GM19324 (cell line): ENCODE measurements at regions not wholly inside any gene's neighbourhood (a gene's known extent, or its start where the extent isn't known, plus 50 kb on each side); places are given as distances from the start of the nearest gene placed in this dataset.

Source experiments
- ATAC-seq: cut with Tn5 transposase; IDR thresholded peaks from one replicate; pipeline ENCODE4 v1.9.1; 2021; ENCODE audit warnings: mild to moderate bottlenecking, moderate library complexity; ENCODE audit not compliant: unreplicated experiment, low FRiP score

- ATAC-seq, result no peak
Measured at GRCh38 chr13:103976371-103976770, 910.2 kb upstream of the SLC10A2 start.

- no peak for ATAC-seq
Measured at GRCh38 chr13:103973740-103974139, 907.5 kb upstream of the SLC10A2 start.

DNA sequence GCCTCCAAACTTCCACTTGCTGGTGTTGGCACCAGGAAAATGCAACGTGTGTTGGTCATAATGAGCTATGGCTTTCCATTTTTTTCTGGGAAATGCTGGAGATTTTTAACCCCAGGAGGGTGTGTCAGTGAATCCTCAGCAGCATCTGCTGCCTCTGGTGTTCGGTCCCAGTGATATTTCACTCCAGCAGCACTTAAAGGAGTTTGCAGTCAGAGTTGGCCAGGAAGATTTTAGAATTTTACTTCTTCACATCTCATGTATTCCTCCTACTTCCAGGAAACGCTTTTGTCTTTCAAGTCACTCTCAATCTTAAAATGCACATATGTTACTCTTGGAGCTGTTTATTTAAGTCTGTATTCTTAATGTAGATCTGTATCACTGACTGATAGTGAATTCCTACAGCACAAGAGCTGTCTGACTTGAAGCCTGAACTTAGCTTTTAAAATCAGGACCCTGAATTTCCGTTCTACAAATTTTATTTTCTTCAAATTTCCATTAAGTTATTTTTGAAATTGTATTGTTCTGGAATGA is 903.4 kb upstream of the SLC10A2 start:
- no peak for ATAC-seq

GRCh38 chr13:103965506-103966243 is 899.5 kb upstream of the SLC10A2 start:
- no peak for ATAC-seq

DNA sequence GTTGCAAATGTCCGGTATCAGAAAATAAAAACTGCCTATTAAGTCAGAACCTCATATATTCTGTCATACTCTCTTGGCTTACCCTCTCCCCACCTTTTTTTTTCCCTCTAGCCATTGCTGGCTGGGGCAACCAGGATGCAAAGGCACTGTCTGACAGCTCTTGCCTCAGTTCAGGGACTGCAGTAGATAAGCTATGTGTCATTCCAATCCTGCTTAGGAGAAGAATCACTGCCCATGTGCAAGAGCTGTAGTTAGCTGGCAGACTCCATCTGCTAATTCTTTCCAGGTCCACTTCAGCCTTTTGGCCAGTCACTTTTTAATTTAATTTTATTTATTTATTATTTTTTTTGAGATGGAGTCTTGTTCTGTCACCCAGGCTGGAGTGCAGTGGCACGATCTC is 895.6 kb upstream of the SLC10A2 start:
- no peak for ATAC-seq

GRCh38 chr13:103961129-103961528 is 894.9 kb upstream of the SLC10A2 start:
- no peak for ATAC-seq

GRCh38 chr13:103960001-103960400 is 893.8 kb upstream of the SLC10A2 start:
- no peak for ATAC-seq

GRCh38 chr13:103958691-103959090 is 892.5 kb upstream of the SLC10A2 start:
- ATAC-seq, result no peak

- ATAC-seq, result no peak
Measured at GRCh38 chr13:103957939-103958338, 891.7 kb upstream of the SLC10A2 start.

GRCh38 chr13:103953859-103954258 is 887.6 kb upstream of the SLC10A2 start:
- ATAC-seq, result no peak

- no peak for ATAC-seq
Measured at GRCh38 chr13:103952183-103952582, 886.0 kb upstream of the SLC10A2 start.

DNA sequence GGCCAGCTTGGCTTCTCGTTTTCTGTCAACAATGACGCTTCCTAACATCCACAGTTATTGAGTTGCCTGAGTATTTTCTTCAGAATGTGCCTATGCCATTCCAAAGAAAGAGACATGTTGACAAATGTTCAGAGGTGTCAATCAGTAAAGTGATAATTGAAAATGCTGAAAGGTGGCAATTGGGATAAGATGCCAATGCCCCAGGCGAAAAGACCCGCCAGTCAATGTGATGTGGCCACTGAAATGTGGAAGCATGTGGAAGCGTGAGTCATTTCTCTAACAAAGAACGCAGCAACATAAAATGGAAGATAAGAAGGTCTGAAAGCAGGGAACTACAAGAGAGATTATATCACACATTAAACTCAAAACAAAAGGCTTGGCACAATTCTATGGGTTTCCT is 882.2 kb upstream of the SLC10A2 start:
- no peak for ATAC-seq

- ATAC-seq, result no peak
Measured at GRCh38 chr13:103945836-103946235, 879.6 kb upstream of the SLC10A2 start.

DNA sequence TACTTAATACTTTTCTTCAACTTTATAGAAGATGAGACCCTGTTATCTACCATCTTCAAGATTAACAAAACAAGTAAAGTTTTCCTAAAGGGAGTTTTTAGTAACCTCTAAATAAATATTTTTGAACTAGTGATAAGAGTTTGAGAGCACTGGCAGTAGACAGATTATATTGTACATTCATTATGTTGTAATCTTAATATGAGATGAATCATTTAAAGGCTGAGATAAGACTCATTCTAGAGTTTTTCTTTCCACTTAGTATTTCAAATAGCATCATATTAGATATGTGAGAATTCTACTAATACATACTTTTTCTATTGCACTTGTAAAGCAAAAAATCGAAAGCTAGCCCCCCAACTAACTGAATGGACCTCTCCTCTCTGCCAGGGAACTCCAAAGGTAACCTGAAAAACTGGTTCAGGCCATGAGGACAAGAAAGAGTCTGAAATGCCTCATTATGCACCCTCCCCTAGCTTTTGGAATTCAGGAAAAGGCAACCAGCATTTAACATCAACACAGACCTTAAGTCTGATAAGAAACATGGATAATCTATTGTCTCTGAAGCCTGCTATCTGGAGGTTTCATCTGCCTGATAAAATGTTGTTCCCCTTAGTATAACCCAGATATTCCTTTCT is 875.4 kb upstream of the SLC10A2 start:
- ATAC-seq, result no peak

- no peak for ATAC-seq
Measured at GRCh38 chr13:103935117-103935516, 868.9 kb upstream of the SLC10A2 start.

DNA sequence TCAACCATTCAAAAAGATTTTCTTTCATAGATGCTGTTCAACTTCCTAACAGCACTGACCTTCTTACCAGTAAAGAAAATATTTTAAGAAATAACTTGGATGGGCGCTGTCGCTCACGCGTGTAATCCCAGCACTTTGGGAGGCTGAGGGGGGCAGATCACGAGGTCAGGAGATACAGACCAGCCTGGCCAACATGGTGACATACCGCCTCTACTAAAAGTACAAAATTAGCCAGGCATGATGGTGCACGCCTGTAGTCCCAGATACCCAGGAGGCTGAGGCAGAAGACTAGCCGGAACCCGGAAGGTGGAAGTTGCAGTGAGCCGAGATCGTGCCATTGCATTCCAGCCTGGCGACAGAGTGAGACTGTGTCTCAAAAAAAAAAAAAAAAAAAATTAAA is 865.7 kb upstream of the SLC10A2 start:
- ATAC-seq, result no peak

DNA sequence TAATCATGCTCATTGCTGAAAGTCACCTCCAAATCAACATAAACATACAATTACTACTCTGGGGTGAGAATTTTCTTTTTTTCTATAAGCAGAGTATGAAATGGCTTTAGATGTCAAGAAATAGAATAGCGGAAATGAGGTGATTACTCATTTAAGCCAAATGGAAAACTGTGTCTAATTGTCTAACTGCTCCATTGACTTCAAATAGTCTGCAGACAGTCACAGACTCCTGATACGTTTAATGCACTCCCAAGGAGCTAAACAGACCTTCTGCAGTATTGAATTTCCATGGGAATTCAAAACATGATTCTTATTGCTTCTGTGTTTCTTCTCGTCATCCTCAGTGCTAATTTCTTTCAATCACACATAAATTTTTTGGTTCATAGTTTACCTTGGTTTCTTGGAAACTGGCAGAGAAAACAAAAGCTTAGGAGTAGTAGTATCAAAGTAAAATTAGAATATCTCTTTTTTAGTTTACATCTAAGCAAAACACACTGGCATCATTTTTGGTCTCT is 865.2 kb upstream of the SLC10A2 start:
- ATAC-seq, result no peak

GRCh38 chr13:103926118-103926517 is 859.9 kb upstream of the SLC10A2 start:
- ATAC-seq, result no peak

- no peak for ATAC-seq
Measured at GRCh38 chr13:103908911-103909310, 842.7 kb upstream of the SLC10A2 start.

GRCh38 chr13:103908274-103908673 is 842.1 kb upstream of the SLC10A2 start:
- no peak for ATAC-seq

DNA sequence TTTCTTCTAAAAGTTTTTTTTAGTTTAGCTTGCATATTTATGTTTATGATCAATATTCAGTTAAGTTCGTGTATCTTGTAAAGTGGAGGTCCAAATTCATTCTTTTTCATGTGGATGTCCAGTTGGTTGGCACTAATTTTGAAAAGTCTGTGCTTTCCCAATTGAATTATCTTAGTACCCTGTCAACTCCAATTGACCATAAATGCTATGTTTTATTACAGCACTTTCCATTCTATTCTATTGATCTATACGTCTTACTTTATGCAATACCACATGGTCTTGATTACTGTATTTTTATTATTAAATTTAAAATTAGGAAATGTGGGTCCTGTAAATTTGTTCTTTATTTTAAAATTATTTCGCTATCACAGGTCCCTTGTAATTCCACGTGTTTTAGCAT is 837.6 kb upstream of the SLC10A2 start:
- no peak for ATAC-seq

- no peak for ATAC-seq
Measured at GRCh38 chr13:103898481-103898880, 832.3 kb upstream of the SLC10A2 start.
